HG03066 (cell line): ENCODE measurements at regions not wholly inside any gene's neighbourhood (a gene's known extent, or its start where the extent isn't known, plus 50 kb on each side); places are given as distances from the start of the nearest gene placed in this dataset.

ENCODE experiments used
- ATAC-seq: cut with Tn5 transposase; IDR thresholded peaks from one replicate; pipeline ENCODE4 v1.9.1; 2021; ENCODE audit warnings: low read depth; ENCODE audit not compliant: unreplicated experiment

DNA sequence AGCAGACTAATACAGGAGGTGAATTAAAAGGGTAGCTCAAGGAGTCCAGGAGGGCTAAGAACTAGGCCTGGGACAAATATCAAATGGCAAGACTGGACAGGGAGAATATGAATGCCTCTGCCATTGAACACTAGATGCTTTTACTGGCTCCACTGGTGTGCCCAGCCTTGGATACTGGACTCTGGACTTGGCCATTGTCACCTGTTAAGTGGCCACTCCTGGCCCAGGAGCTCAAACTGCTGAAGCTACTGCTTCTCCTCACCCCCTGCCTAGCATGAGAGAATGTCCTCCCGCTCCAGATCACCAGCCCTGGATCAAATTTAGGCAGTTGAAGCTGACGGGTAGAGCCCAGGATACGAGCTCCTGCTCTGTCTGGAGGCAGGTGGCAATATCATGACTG is 170.8 kb downstream of the DDX1 start:
- ATAC-seq = no peak

DNA sequence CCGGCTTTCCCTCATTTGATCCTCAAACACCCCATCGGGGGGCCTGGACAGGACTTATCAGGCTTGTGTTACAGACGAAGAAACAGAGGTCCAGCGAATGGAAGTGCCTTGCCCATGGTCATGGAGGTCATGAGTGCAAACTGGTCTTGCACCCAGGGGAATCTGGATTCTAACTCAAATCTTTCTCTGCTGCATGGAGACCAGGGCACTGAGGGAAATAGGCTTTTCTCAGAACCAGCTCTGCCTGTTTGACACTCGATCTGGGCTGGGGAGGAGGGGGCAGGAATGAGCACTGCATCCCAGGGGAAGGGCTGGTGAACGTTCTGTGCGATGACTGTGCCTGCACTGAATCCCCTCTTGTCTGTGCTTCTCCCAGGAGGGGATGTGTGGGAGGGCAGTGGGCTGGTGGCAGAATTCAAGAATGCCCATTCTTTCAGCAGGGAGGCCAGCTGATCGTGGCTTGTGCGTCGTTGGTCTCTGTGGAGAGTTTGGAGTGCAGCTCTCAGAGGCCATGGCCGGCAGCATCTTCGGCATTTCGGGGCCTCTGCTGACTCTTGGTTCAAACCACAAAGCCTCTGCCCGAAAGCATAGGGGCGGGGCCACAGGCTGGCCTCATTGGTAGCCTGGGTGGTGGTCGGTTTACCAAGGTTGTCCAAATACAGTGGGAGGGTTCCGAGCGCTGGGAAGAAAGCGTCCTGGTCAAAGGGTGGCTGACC is 171.6 kb downstream of the DDX1 start:
- no peak for ATAC-seq

DNA sequence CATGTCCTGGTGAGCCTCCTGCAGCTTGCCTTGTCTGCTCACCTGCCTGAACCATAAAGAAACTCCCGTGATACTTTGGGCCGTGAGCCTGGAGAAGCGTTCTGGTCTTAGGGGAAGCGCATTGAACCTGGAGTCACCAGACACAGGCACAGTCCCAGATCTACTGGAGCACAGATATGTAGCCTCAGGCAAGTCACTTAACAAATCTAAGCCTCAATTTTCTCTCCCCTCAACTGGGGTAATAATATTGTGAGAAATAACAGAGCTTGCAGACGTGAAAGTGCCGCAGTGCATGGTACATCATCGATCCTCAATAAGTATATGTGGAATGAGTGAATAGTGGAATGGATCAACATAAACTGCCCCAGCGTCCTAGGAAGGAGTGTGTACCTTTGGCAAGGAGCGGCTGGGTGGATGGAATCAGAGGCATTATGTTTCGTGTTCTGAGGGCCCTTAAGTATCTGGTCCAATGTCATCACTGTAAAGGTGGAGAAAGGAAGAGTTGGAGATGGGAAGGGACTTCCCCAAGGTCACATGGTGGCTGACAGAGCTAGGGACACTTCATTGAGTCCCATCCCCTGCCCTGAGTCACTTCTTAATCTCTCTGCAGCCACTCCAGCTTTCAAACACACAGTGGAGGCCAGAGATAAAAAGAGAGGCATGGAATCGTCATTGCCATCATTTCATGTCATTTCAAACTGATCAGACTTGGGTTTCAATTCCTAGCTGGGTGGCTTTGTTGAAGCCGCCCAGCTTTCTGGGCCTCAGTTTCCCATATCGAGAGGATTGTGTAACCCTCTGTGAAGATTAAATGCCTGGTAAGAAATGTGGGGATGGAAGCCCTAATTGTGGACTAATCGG is 172.4 kb downstream of the DDX1 start:
- no peak for ATAC-seq

DNA sequence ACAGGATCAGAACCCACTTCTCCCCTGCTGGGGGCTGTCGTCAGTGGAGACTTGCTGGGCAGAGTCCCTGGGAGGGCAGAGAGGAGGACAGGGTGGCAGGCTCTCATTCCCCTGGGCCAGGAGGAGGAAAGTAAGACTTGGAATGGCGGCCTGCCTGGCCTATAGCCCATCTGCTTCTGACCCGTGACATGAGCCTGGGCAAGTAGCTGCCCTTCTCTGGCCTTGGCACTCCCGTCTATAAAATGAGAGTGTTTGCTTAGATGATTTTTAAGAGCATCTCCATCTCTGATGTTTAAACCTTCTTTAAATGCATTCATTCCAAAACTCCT is 173.0 kb downstream of the DDX1 start:
- ATAC-seq = no peak

DNA sequence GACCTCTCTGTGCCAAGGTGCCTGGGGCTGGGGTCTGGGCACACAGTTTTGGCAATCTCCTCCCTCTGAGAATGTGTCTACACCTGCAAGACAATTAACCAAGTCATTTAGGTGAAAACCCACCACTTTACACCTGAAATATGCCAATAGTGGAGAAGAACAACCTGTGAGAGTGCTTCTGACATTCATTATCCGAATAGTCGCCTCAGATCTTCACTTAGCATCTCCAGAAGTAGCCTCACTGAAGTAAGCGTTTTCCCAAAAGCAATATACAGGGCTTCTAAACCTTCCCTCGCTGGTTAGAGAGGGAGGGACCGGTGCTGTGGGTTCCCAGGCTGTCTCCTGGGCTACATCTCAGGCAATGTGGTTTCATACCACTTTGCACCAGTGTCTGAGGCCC is 173.5 kb downstream of the DDX1 start:
- ATAC-seq = no peak

DNA sequence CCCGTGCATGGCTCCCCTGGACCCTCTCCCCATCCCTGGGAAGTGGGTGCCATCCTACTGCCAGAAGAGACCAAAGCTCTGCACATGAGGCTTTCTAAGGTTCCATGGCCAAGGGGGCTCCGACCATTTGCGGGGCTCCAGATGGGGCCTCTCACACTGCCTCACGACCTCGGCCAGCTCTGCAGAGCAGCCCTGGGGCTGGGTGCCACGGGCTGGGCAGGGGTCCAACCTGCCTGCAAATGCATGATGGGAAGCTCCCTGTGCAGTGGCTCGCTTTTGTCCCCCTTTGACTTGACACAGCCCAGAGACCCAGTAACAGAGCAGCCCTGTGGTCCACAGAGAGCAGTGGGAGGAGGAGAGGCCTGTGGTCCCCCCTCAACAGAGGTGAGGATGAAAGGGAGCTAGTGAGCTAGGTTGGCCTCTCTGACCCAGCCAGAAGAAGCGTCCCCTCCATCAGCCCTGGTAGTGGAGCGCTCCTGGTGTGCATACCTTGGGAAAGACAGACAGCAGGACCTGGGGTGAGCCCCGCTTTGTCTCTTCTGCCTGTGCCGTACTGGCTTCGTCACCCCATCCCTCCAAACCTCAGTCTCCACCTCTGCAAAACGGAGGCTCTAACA is 174.1 kb downstream of the DDX1 start:
- no peak for ATAC-seq

DNA sequence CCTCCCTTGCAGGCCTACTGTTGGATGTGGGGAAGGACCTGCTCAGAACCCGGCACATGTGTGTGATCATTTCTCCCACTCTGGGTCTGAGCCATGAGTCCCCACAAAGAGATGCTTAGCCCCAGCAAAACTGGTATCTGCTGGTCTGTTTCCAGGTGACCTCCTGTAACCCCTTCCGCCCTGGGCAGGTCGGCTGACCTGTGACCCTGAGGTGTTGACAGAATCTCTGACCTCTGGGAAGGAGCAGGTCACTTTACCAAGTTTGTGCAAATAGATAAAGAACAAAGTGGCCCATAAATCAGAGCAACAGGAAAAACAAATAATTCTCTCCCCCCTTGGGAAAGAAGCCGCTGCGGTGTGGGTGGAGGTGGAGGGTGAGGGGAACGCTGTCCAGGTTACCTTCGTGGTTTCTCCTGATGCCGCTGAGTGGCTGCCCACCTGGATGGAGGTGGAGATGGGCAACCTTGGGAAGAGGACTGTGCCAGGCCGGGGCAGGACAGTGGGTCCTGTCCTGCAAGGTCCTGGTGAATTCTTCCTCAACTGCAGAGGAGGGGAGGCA is 174.0 kb upstream of the MYCN start:
- ATAC-seq = no peak

DNA sequence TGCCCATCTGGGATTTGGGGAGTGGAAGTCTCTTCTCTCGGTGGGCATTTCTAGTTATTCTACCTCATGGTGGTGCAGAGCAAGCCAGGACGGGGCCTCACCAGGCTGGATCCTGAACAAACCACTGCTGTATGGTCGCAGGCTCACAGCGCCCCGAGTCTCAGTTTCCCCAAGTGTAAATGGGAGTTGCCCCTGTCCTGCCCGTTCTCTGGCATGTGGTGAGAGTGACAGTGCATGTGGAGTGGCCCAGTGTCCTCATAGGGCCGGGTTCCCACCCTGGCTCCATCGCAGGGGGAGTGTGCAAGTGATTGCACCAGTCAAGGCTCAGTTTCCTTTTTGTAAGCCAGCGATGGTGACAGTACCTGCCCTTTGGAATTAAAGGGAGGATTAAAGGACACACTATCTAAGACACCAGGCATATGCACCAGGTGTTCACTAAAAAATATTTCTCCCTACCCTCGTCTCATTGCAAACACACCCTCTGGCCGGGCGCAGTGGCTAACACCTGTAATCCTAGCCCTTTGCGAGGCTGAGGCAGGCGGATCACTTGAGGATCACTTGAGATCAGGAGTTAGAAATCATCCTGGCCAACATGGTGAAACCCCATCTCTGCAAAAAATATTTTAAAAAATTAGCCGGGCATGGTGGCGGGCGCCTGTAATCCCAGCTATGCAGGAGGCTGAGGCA is 173.3 kb upstream of the MYCN start:
- no peak for ATAC-seq

DNA sequence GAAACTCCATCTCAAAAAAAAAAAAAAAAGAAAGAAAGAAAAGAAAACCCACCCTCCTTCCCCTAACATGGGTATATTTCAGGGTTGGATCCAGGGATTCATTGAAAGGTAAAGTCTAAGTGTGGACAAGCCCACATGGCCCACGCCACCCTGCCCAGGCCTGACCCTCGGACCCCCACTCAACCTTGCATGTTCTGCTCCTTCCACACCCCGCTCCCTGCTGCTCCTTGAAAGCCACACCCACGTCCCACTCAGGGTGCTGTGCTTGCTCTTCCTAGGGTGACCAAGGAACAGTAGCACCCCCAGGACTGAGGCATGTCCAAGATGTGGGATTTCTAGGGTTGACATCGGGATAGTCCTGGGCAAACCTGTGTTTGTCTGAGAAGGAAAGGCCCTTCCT is 172.7 kb upstream of the MYCN start:
- ATAC-seq = no peak

DNA sequence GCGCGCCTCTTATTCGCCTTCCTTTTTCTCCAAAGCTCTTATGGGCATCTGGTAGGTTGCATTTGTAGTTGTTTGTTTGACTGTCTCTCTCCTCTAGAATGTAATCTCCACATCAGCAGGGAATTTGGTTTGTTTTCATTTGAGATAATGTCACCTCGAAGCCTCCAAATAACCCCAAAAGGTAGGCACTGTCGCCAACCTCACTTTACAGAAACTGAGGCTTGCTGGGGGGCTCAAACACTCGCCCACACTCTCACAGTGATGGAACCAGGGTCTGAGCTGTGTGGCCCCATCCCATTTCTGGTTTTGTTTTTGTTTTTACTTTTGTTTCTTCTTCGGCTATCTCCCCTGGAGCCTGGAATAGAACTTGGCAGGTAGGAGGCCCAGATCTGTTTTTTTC is 172.2 kb upstream of the MYCN start:
- no peak for ATAC-seq

DNA sequence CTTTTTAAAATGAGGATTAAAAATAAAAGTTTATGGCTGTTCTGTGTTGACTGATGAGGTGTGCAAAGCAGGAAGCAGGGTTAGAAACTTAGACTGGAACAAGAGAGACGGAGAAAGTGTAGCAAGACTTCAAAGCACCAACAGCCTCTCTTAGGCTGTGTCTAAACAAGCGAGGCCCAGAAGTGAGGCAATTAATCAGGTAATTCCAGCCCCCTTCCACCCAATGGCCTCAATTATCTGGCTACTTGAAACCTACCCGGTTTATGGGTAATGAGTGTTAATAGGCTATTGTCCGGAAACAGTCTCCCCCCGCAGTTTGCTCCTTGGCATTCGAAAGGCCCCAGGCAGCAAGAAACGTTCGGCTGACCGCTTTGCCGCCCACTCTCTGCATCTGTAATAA is 171.7 kb upstream of the MYCN start:
- ATAC-seq = no peak

DNA sequence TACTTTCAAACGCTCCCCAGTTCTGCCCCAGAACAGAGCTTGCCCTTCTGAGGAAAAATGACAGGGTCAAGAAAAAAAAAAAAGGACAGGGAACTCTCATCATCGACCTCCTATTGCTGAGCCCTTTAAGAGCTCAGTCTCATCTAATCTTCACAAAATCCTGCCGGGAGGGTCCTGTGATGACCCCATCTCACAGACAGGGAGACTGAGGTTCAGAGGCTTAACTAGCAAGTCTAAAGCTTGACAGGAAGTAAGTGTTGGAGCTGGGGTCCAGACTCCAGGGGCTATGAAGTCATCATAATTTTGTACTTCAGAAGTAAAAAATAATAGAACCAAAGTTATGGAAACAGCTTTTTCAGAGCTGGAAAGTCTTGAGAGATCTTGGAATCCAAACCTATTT is 171.1 kb upstream of the MYCN start:
- no peak for ATAC-seq

DNA sequence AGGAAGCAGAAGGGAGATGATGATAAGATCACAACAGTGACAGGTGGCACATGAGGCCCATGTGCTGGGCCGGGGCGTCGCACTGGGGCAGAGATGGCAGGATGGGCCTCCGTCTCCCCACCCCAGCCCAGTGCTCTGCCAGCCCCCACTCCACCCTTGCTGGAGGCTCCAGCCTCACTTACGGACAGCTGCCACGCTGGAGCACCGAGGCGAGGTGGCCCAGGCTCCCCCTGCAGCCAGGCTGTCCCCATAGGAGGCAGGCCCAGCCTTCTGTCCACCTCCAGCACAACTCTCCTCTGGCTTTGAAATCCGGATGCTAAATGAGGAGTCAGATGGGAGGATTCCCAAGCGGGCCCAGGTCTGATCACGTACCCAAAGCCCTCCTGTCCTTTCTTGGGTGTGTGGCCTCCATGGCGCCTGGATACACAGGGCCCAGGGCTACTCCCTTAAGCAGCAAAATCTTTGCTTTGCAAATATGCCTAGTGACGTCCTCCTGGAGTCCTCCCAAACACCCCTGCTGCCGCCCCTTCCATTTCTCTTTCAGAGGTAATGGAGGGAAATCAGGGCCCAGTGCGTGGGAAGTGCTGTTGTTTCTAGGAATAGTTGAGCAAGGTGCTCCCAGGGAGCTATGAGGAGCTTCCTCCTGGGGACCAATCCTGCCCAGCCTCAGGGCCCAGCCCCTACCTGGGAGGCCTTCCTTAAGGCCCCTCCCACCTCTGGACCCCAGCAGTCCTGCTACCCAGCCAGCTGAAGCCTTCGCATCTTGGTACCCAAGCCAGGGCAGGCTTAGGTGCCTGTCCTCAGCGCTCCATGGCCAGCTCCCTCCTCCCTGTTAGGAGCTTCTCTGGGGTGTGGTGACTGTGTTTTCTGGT is 170.4 kb upstream of the MYCN start:
- ATAC-seq = no peak

DNA sequence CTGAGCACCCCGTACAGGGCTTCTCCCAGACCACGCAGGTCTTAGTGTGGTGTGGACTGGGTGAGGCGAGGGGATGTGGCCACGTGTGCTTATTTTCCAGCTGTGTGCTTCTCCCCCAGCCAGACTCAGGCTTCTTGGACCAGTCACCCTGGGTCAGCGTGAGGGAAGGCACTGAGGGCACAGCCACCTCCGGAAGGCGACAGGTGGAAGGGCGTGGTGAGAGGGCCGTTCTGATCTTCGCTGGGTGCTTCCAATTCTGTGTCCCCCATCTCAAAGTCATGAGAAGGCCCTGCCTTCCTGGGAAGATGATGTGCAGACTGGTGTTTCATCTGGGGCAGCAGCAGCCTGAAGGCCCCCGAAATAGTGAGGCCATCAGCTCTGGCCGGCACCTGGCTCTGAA is 169.7 kb upstream of the MYCN start:
- ATAC-seq = no peak

DNA sequence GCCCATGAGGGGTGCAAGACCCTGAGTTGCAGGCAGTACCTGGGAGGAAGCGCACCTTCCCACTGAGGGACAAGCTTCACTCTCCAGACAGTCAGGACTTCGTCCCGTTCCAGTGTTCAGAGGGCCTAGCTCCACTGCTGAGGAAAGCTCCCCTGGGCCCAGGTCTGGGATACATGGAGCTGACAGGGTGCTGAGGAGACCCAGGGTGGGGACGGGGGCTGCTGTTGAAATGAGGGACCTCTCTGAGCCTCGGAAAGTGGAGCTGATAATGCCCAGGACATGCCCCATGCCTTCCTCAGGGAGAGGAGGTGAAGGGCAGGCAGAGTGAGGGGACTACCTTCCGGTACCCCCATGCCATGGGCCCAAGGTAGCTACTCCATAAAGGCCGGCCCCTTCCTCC is 169.2 kb upstream of the MYCN start:
- ATAC-seq = no peak

DNA sequence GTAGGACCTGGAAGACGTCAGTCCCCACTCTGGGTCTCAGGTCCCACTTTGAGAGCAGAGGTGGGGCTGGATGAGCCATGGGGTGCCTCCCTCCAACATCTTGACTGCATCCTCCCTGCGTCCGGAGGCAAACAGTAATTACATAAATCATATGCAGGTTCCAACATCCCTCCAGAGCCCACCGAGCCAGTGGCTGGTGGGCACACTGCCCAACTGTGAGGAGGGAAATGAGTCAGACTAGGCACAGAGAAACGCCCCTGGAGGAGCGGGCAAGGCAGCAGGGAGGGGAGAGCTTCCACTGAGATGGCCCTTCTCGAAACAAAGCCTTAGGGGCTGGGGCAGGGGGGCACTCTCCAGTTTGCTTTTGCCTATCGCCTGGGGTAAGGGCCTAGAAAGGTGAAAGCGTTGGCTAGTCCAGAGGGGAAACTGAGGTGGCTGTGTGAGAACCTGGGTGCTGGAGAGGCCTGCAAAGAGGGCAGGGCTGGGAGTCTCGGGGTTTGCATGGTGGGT is 168.2 kb upstream of the MYCN start:
- ATAC-seq = no peak

DNA sequence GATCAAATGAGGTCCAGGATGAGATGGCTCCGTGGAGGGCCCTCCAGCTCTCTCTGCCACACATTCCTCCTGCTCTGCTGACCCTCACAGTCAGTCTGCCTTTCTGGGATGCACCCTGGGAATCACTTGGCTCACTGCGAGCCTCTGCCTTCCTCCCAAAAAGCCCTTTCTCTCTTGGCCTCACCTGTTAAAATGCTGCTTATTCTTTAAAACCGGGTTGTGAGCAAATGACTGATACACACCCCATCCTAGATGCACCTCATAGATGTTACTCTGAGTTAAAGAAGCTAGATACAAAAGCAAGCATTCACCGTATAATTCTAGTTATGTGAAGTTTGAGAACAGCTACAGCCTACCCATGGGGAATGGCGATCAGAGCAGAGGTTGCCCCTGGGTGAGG is 167.7 kb upstream of the MYCN start:
- no peak for ATAC-seq

DNA sequence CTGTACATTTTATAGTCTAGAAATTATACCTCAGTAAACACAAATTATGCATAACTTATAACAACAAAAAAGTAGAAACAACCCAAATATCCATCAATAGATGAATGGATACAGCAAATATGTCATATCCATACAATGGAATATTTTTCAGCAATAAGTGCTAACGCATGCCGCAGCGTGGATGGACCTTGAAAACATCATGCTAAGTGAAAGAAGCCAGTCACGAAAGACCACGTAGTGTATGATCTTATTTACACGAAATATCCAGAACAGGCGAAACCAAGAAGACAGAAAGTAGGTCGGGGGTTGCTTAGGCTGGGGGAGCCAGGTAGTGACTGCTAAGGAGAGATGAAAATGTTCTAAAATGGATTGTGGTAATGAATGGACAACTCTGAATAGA is 167.1 kb upstream of the MYCN start:
- ATAC-seq = no peak

DNA sequence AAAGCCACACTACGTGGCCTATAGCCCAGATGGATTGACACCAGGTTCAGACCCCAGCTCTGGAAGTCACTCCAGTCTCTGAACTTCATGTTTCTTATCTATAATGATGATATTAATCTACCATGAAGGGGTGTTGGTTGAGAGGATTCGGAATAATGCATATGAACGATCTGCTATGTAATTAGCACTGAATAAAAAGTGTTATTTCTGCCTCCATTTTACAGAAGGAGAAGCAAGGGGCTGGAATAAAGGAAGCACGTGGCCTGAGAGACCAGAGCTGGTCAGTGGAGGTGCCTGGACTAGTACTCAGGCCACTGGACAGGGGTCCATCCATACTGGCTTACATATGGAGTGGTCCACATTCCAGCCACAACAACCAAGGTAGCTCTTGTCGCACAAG is 166.5 kb upstream of the MYCN start:
- ATAC-seq = no peak
